ENCODE measurements at regions not wholly inside any gene's neighbourhood (a gene's known extent, or its start where the extent isn't known, plus 50 kb on each side); places are given as distances from the start of the nearest gene placed in this dataset.

- no peak for DNase-seq
- Histone ChIP-seq H3K4me2 (no peak overlapping the region), H3K4me1 (replicated peaks; ENCODE audit: insufficient read depth) (no peaks in the 10 kb centered on the region), H3K9me3 (ENCODE audit: insufficient read depth, low read depth) (no peaks in the 10 kb centered on the region), H3K27me3 (ENCODE audit: insufficient read depth, low read depth) (peaks cover 62% of the 10 kb centered on the region), H3K36me3 (ENCODE audit: low read depth) (no peaks in the 10 kb centered on the region), H3K79me2 (ENCODE audit: low read depth) (no peaks in the 10 kb centered on the region), H3K4me3 (no peak overlapping the region), H3F3A (ENCODE audit: insufficient read depth, low read depth) (no peaks in the 10 kb centered on the region), H3K27ac (no peak overlapping the region), H4K20me1 (ENCODE audit: insufficient read depth) (no peaks in the 10 kb centered on the region), H2AFZ (no peak overlapping the region), H3K9me2 (ENCODE audit: insufficient read depth) (no peaks in the 10 kb centered on the region)
- no TSS peak for BruUV-seq (replicated peaks)
- intact Hi-C loops (cut with micrococcal nuclease; ENCODE audit: unreplicated experiment), result no loop called here
- no peak for TF ChIP-seq CTCF (conservative IDR thresholded peaks at IDR 0.05)
- no peak for TF ChIP-seq EZH2 (IDR thresholded peaks at IDR 0.05; ENCODE audit: low read depth)
- CTCF ChIA-PET, result no interaction called here
- POLR2A ChIA-PET (ENCODE audit: unreplicated experiment), result no interaction called here
These were observed 152.1 kb downstream of the GLI2 start for GRCh38 chr2:120887741-120888231.

- BruUV-seq (replicated peaks), result no TSS peak
- CTCF ChIA-PET, result no interaction called here
- no peak for TF ChIP-seq CTCF (conservative IDR thresholded peaks at IDR 0.05)
- TF ChIP-seq EZH2 (IDR thresholded peaks at IDR 0.05; ENCODE audit: low read depth), result no peak
These were observed 153.2 kb downstream of the GLI2 start for GRCh38 chr2:120888851-120889250.

GRCh38 chr2:120889936-120890335 lies 154.3 kb downstream of the GLI2 start:
- Histone ChIP-seq H3F3A (ENCODE audit: insufficient read depth, low read depth) (no peaks in the 10 kb centered on the region), H4K20me1 (ENCODE audit: insufficient read depth) (no peaks in the 10 kb centered on the region), H3K4me2 (no peak overlapping the region), H3K27ac (no peak overlapping the region), H3K9me3 (ENCODE audit: insufficient read depth, low read depth) (no peaks in the 10 kb centered on the region), H2AFZ (no peak overlapping the region), H3K79me2 (ENCODE audit: low read depth) (no peaks in the 10 kb centered on the region), H3K36me3 (ENCODE audit: low read depth) (no peaks in the 10 kb centered on the region), H3K4me1 (replicated peaks; ENCODE audit: insufficient read depth) (no peaks in the 10 kb centered on the region), H3K4me3 (no peak overlapping the region), H3K9me2 (ENCODE audit: insufficient read depth) (no peaks in the 10 kb centered on the region), H3K27me3 (ENCODE audit: insufficient read depth, low read depth) (peaks cover 47% of the 10 kb centered on the region)
- BruUV-seq (replicated peaks), result no TSS peak
- TF ChIP-seq CTCF (conservative IDR thresholded peaks at IDR 0.05), result no peak
- TF ChIP-seq EZH2 (IDR thresholded peaks at IDR 0.05; ENCODE audit: low read depth), result no peak
- intact Hi-C loops (cut with micrococcal nuclease; ENCODE audit: unreplicated experiment), result no loop called here
- DNase-seq, result no peak
- ChIA-PET POLR2A (ENCODE audit: unreplicated experiment) (no interaction called here), CTCF (no interaction called here)

More at GRCh38 chr2:120888851-120889250, 153.2 kb downstream of the GLI2 start:
- Histone ChIP-seq H3K9me2 (ENCODE audit: insufficient read depth) (no peaks in the 10 kb centered on the region), H2AFZ (no peak overlapping the region), H3K27ac (no peak overlapping the region), H3K4me2 (no peak overlapping the region), H3K79me2 (ENCODE audit: low read depth) (no peaks in the 10 kb centered on the region), H3K4me3 (no peak overlapping the region), H3K27me3 (ENCODE audit: insufficient read depth, low read depth) (peaks cover 51% of the 10 kb centered on the region), H3K36me3 (ENCODE audit: low read depth) (no peaks in the 10 kb centered on the region), H3F3A (ENCODE audit: insufficient read depth, low read depth) (no peaks in the 10 kb centered on the region), H4K20me1 (ENCODE audit: insufficient read depth) (no peaks in the 10 kb centered on the region), H3K4me1 (replicated peaks; ENCODE audit: insufficient read depth) (no peaks in the 10 kb centered on the region), H3K9me3 (ENCODE audit: insufficient read depth, low read depth) (no peaks in the 10 kb centered on the region)
- no peak for DNase-seq
- intact Hi-C loops (cut with micrococcal nuclease; ENCODE audit: unreplicated experiment), result no loop called here
- POLR2A ChIA-PET (ENCODE audit: unreplicated experiment), result no interaction called here
